Smooth muscle cell (in vitro differentiated cells): ENCODE measurements at regions not wholly inside any gene's neighbourhood (a gene's known extent, or its start where the extent isn't known, plus 50 kb on each side); places are given as distances from the start of the nearest gene placed in this dataset.
A peak's percentile ranks its signal among the peaks of the same experiment; 100 is the strongest.

ENCODE experiments used
- DNase-seq: peaks from one replicate; lab custom pipeline; 2025; ENCODE audit not compliant: unreplicated experiment; lab: John Stamatoyannopoulos, UW
- H2AFZ ChIP-seq: fragments of 200-600 bp; sonication (generic); 2 replicates; pipeline ENCODE4 v1.6.0; 2016; ENCODE audit warnings: antibody characterized with exemption, low read depth, mild to moderate bottlenecking
- H3F3A ChIP-seq: fragments of 200-600 bp; sonication (generic); 2 replicates; pipeline ENCODE4 v1.6.0; 2017; ENCODE audit warnings: antibody characterized with exemption, low read depth
- H3K27ac ChIP-seq: fragments of 200-600 bp; sonication (generic); 2 replicates; pipeline ENCODE4 v1.5.1; 2016; ENCODE audit warnings: low read depth, mild to moderate bottlenecking
- H3K27me3 ChIP-seq: fragments of 200-600 bp; sonication (generic); 2 replicates; pipeline ENCODE4 v1.6.1; 2016; ENCODE audit warnings: low read depth, mild to moderate bottlenecking
- H3K36me3 ChIP-seq: fragments of 200-600 bp; sonication (generic); 2 replicates; pipeline ENCODE4 v1.5.1; 2016; ENCODE audit warnings: low read depth
- H3K4me1 ChIP-seq: fragments of 200-600 bp; sonication (generic); 2 replicates; pipeline ENCODE4 v1.5.1; 2016; ENCODE audit warnings: low read depth
- H3K4me2 ChIP-seq: fragments of 200-600 bp; sonication (generic); 2 replicates; pipeline ENCODE4 v1.6.0; 2016; ENCODE audit warnings: mild to moderate bottlenecking
- H3K4me3 ChIP-seq: fragments of 200-600 bp; sonication (generic); 2 replicates; pipeline ENCODE4 v1.5.1; 2016; ENCODE audit warnings: mild to moderate bottlenecking
- H3K79me2 ChIP-seq: fragments of 200-600 bp; sonication (generic); 2 replicates; pipeline ENCODE4 v1.6.0; 2016; ENCODE audit warnings: low read depth, mild to moderate bottlenecking
- H3K9ac ChIP-seq: fragments of 200-600 bp; sonication (generic); 2 replicates; pipeline ENCODE4 v1.6.0; 2016; ENCODE audit warnings: low read depth
- H3K9me3 ChIP-seq: fragments of 200-600 bp; sonication (generic); replicated peaks from 2 replicates; pipeline ENCODE4 v1.5.1; 2016; ENCODE audit warnings: low read depth
- H4K20me1 ChIP-seq: fragments of 200-600 bp; sonication (generic); 2 replicates; pipeline ENCODE4 v1.6.0; 2016; ENCODE audit warnings: low read depth
- CTCF ChIP-seq: fragments of 200-600 bp; sonication (generic); IDR thresholded peaks from 2 replicates; pipeline ENCODE4 v1.5.1; 2017; ENCODE audit warnings: borderline replicate concordance, mild to moderate bottlenecking, antibody characterized with exemption; ENCODE audit not compliant: insufficient read depth, poor library complexity, severe bottlenecking
- WGBS: methylation state at CpG from one replicate; pipeline ENCODE4 v1.1.7; 2016; ENCODE audit warnings: low lambda C conversion rate; 5-methylcytosine and 5-hydroxymethylcytosine counted together

- 51% methylated on average over 8 of the region's 8 CpGs for WGBS
- Histone ChIP-seq H3F3A (peaks cover 26% of the 10 kb centered on the region), H3K79me2 (no peaks in the 10 kb centered on the region), H4K20me1 (no peaks in the 10 kb centered on the region), H3K9me3 (no peaks in the 10 kb centered on the region), H3K36me3 (no peaks in the 10 kb centered on the region), H3K4me3 (no peak overlapping the region), H3K27me3 (no peaks in the 10 kb centered on the region), H3K4me1 (peaks cover 7% of the 10 kb centered on the region), H3K27ac (peak overlapping the region; percentile 13), H3K4me2 (peak overlapping the region; percentile 27), H2AFZ (peak overlapping the region; percentile 67), H3K9ac (no peak overlapping the region)
- DNase-seq, result no peak
- TF ChIP-seq CTCF, result no peak
Observed at GRCh38 chr15:39230205-39230907, 350.5 kb upstream of the THBS1 start.

DNA sequence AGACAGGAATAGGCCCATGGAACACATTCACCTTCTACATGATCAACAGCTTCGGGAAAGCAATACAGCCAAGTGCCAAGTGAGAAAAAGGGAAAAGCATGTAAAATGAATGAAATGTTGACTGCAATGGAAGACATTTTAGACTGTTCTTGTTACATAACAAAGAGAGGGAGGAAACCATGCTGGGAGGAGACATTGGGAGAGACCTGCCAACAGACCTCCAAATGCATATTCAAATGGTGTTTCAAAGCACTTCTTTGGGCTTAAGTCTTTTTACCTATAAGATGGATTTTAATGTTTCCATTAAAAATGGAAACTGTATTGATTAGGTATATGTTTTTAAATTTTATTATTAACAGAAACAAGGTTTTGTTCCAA, 350.0 kb upstream of the THBS1 start:
- Histone ChIP-seq H3K79me2 (no peaks in the 10 kb centered on the region), H3K27me3 (no peaks in the 10 kb centered on the region), H3K9ac (no peak overlapping the region), H2AFZ (peak overlapping the region; percentile 67), H3K4me3 (no peak overlapping the region), H3F3A (peaks cover 26% of the 10 kb centered on the region), H3K9me3 (no peaks in the 10 kb centered on the region), H3K36me3 (no peaks in the 10 kb centered on the region), H3K27ac (peak overlapping the region; percentile 89), H3K4me2 (no peak overlapping the region), H3K4me1 (peaks cover 7% of the 10 kb centered on the region), H4K20me1 (no peaks in the 10 kb centered on the region)
- WGBS, result 96% methylated on average over 1 of the region's 1 CpG
- no peak for TF ChIP-seq CTCF
- DNase-seq, result no peak

DNA sequence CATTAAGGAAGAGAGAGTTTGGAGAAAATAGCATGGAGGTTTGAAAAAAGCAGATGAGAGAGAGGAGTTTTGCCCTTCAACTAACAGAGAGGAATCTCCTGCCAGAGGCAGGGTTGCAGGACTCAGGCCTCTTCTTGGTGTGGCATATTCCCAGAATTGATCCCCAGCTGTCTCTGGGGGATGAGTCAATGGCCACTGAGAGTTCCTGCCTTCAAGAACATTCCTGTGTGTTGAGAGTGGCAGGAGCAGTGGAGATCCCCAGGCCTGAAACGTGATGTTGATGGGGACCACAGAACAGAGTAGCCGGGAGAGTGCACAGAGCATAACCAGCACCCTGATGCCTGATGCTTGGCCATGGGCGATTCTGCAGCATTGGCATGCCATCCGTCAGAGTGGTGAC, 348.4 kb upstream of the THBS1 start:
- Histone ChIP-seq H3K9me3 (no peaks in the 10 kb centered on the region), H3K36me3 (no peaks in the 10 kb centered on the region), H2AFZ (peak overlapping the region; percentile 34), H3K79me2 (no peaks in the 10 kb centered on the region), H4K20me1 (no peaks in the 10 kb centered on the region), H3K4me1 (peaks cover 7% of the 10 kb centered on the region), H3K4me2 (peak overlapping the region; percentile 56), H3K27me3 (no peaks in the 10 kb centered on the region), H3K27ac (peak overlapping the region; percentile 89), H3K4me3 (no peak overlapping the region), H3K9ac (peak overlapping the region; percentile 20), H3F3A (peaks cover 26% of the 10 kb centered on the region)
- 47% methylated on average over 4 of the region's 4 CpGs for WGBS
- no peak for TF ChIP-seq CTCF
- DNase-seq, result no peak
